ENCODE measurements at regions not wholly inside any gene's neighbourhood (a gene's known extent, or its start where the extent isn't known, plus 50 kb on each side); places are given as distances from the start of the nearest gene placed in this dataset.
"Not testable (repeated sequence)": the region's sequence is repeated elsewhere in the genome, so short reads cannot be mapped to it uniquely, and the experiment has no call there.

DNA sequence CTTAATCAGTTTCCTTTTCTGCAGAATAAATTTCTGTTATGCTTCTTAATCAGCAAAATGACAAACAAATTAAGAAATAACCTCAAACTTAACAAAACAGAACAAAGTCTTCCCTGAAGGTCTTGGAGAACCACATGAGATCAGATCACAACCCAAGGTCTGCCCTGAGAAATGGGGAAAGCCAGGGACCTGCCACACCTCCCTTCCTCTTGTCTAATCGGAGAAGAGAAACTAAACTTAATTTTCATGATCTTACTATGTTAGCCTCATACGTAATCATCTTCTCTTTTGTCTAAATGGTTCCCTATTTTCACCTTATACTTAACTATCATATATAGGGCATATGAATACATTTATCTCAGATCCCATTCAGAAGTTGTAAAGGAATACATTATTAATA, 405.4 kb upstream of the SPATA31A3 start:
- H3K9me1 ChIP-seq (ENCODE audit: insufficient read depth, low read length); dilution Hi-C loops (cut with HindIII; ENCODE audit: low sequenced_read_pairs, unreplicated experiment); H2AK9ac ChIP-seq (replicated peaks; ENCODE audit: low read depth, low read length, poor library complexity); H4K91ac ChIP-seq (ENCODE audit: insufficient read depth, low read depth, low read length); H3K4me1 ChIP-seq (ENCODE audit: control insufficient read depth, insufficient read depth, low read length); H3K14ac ChIP-seq (replicated peaks; ENCODE audit: low read depth, low read length); H2AFZ ChIP-seq (replicated peaks; ENCODE audit: low read length, poor library complexity); H2BK15ac ChIP-seq (ENCODE audit: low read depth, low read length); H3K36me3 ChIP-seq (ENCODE audit: control insufficient read depth, insufficient read depth, low read length); intact Hi-C loops (cut with micrococcal nuclease); H3K27me3 ChIP-seq (ENCODE audit: control insufficient read depth, insufficient read depth, low read length); BruUV-seq (replicated peaks); H3K56ac ChIP-seq (ENCODE audit: extremely low read depth, insufficient read depth, low read length); H3K9ac ChIP-seq (ENCODE audit: low read depth, low read length); DNase-seq; POLR2A ChIA-PET (ENCODE audit: unreplicated experiment); H3K4me2 ChIP-seq (ENCODE audit: low read depth, low read length); H2BK20ac ChIP-seq (ENCODE audit: low read depth, low read length); H4K8ac ChIP-seq (ENCODE audit: low read depth in 2 of 2, low read length in 2 of 2); H2BK120ac ChIP-seq (ENCODE audit: low read depth, low read length); H3K18ac ChIP-seq (ENCODE audit: low read depth, low read length); H4K20me1 ChIP-seq (ENCODE audit: insufficient read depth, low read length); in situ Hi-C loops (cut with MboI; ENCODE audit: low sequenced_read_pairs); H2BK5ac ChIP-seq (ENCODE audit: low read depth, low read length, poor library complexity, severe bottlenecking); H3K9me3 ChIP-seq (ENCODE audit: control insufficient read depth, insufficient read depth, low read length); ATAC-seq (ENCODE audit: low read depth); H4K5ac ChIP-seq (ENCODE audit: low read depth, low read length); H2AK5ac ChIP-seq (ENCODE audit: low read depth, low read length); H3K23ac ChIP-seq (ENCODE audit: low read depth, low read length); H3K27ac ChIP-seq (ENCODE audit: insufficient read depth, low read length); CTCF ChIA-PET; H3K79me1 ChIP-seq (ENCODE audit: low read depth in 1 of 2, low read length in 2 of 2); H3K4me3 ChIP-seq (ENCODE audit: insufficient read depth, low read depth, low read length); H3K4ac ChIP-seq (ENCODE audit: low read depth, low read length): not testable (repeated sequence)
- WGBS, 2 experiments (ENCODE audit: extremely low coverage in 2 of 2, insufficient read length in 1 of 2), result no CpG with 5 or more reads among the region's 2 CpGs

- H2BK120ac ChIP-seq (ENCODE audit: low read depth, low read length); H3K27ac ChIP-seq (ENCODE audit: insufficient read depth, low read length); H3K4me2 ChIP-seq (ENCODE audit: low read depth, low read length); POLR2A ChIA-PET (ENCODE audit: unreplicated experiment); H3K9me3 ChIP-seq (ENCODE audit: control insufficient read depth, insufficient read depth, low read length); ATAC-seq (ENCODE audit: low read depth); H3K23ac ChIP-seq (ENCODE audit: low read depth, low read length); H3K18ac ChIP-seq (ENCODE audit: low read depth, low read length); H2AFZ ChIP-seq (replicated peaks; ENCODE audit: low read length, poor library complexity); BruUV-seq (replicated peaks); H3K9me1 ChIP-seq (ENCODE audit: insufficient read depth, low read length); H3K9ac ChIP-seq (ENCODE audit: low read depth, low read length); H3K4me1 ChIP-seq (ENCODE audit: control insufficient read depth, insufficient read depth, low read length); H3K27me3 ChIP-seq (ENCODE audit: control insufficient read depth, insufficient read depth, low read length); H4K20me1 ChIP-seq (ENCODE audit: insufficient read depth, low read length); intact Hi-C loops (cut with micrococcal nuclease); H2AK5ac ChIP-seq (ENCODE audit: low read depth, low read length); H3K79me1 ChIP-seq (ENCODE audit: low read depth in 1 of 2, low read length in 2 of 2); H2AK9ac ChIP-seq (replicated peaks; ENCODE audit: low read depth, low read length, poor library complexity); dilution Hi-C loops (cut with HindIII; ENCODE audit: low sequenced_read_pairs, unreplicated experiment); H3K4me3 ChIP-seq (ENCODE audit: insufficient read depth, low read depth, low read length); H4K91ac ChIP-seq (ENCODE audit: insufficient read depth, low read depth, low read length); H4K5ac ChIP-seq (ENCODE audit: low read depth, low read length); CTCF ChIA-PET; H4K8ac ChIP-seq (ENCODE audit: low read depth in 2 of 2, low read length in 2 of 2); H3K56ac ChIP-seq (ENCODE audit: extremely low read depth, insufficient read depth, low read length); H2BK20ac ChIP-seq (ENCODE audit: low read depth, low read length); H3K14ac ChIP-seq (replicated peaks; ENCODE audit: low read depth, low read length); in situ Hi-C loops (cut with MboI; ENCODE audit: low sequenced_read_pairs); H2BK15ac ChIP-seq (ENCODE audit: low read depth, low read length); H3K36me3 ChIP-seq (ENCODE audit: control insufficient read depth, insufficient read depth, low read length); DNase-seq; H2BK5ac ChIP-seq (ENCODE audit: low read depth, low read length, poor library complexity, severe bottlenecking); H3K4ac ChIP-seq (ENCODE audit: low read depth, low read length): not testable (repeated sequence)
- no CpG with 5 or more reads among the region's 5 CpGs for WGBS, 2 experiments (ENCODE audit: extremely low coverage in 2 of 2, insufficient read length in 1 of 2)
Observed at GRCh38 chr9:67394782-67395181, 402.4 kb upstream of the SPATA31A3 start.
